ENCODE measurements at regions not wholly inside any gene's neighbourhood (a gene's known extent, or its start where the extent isn't known, plus 50 kb on each side); places are given as distances from the start of the nearest gene placed in this dataset.

GRCh38 chr13:87497426-87497825 is 173.7 kb upstream of the SLITRK5 start (continued):
- TF ChIP-seq ATOH8 (CRISPR knock-in tag; IDR thresholded peaks at IDR 0.05; ENCODE audit: low read depth) (no peak), RCOR1 (IDR thresholded peaks at IDR 0.05; ENCODE audit: low read depth, low read length) (no peak), RNF2 (IDR thresholded peaks at IDR 0.05; ENCODE audit: borderline replicate concordance, low read depth) (no peak), HEYL (CRISPR knock-in tag; IDR thresholded peaks at IDR 0.05) (no peak), FOSB (CRISPR knock-in tag; IDR thresholded peaks at IDR 0.05) (no peak), CHD2 (IDR thresholded peaks at IDR 0.05; ENCODE audit: low read length, partially characterized antibody) (no peak), EHMT2 (IDR thresholded peaks at IDR 0.05; ENCODE audit: low read depth) (no peak), CBX8 (IDR thresholded peaks at IDR 0.05) (no peak)

- Histone ChIP-seq H3K4me3 (no peak overlapping the region), H3K9me3 (no peaks in the 10 kb centered on the region), H3K27ac (no peak overlapping the region), H3K4me2 (no peak overlapping the region), H3K4me1 (no peaks in the 10 kb centered on the region)
- DNase-seq (ENCODE audit: low read depth in 1 of 2, low spot score in 1 of 2) = peak in 1 of 2 experiments; percentile 1
- WGBS (ENCODE audit: missing lambda C conversion rate) = 5% methylated on average over 2 of the region's 2 CpGs
- no peak for FAIRE-seq
- ChIA-PET CTCF (no interaction called here), POLR2A (no interaction called here)
- no peak for ATAC-seq
- TF ChIP-seq PHF8 (IDR thresholded peaks at IDR 0.05; ENCODE audit: borderline replicate concordance, low read depth) (no peak), REST (IDR thresholded peaks at IDR 0.05) (peak; percentile 88), SMC3 (IDR thresholded peaks at IDR 0.05) (no peak), ATOH8 (CRISPR knock-in tag; IDR thresholded peaks at IDR 0.05; ENCODE audit: low read depth) (no peak), BCL3 (IDR thresholded peaks at IDR 0.05) (no peak), ZC3H11A (IDR thresholded peaks at IDR 0.05) (no peak), HOXA7 (CRISPR knock-in tag; IDR thresholded peaks at IDR 0.05) (no peak), E2F6 (IDR thresholded peaks at IDR 0.05; ENCODE audit: borderline replicate concordance, low read depth) (no peak)
These were observed 172.5 kb upstream of the SLITRK5 start for GRCh38 chr13:87498681-87499080.

- ATAC-seq = no peak
- WGBS (ENCODE audit: missing lambda C conversion rate) = 32% methylated on average over 3 of the region's 3 CpGs
- no peak overlapping the region for H3K4me3 ChIP-seq
- H3K27ac ChIP-seq = no peak overlapping the region
- TF ChIP-seq TP53 (CRISPR knock-in tag; IDR thresholded peaks at IDR 0.05) = no peak
- H3K4me1 ChIP-seq = no peaks in the 10 kb centered on the region
- DNase-seq (ENCODE audit: low read depth in 1 of 2, low spot score in 1 of 2) = no peak
- ChIA-PET POLR2A (no interaction called here), CTCF (no interaction called here)
- no peak for FAIRE-seq
- no peak overlapping the region for H3K4me2 ChIP-seq
- no peaks in the 10 kb centered on the region for H3K9me3 ChIP-seq
These were observed 146.4 kb upstream of the SLITRK5 start for GRCh38 chr13:87524775-87525174.
